OCI-LY1 (cell line): ENCODE measurements at regions not wholly inside any gene's neighbourhood (a gene's known extent, or its start where the extent isn't known, plus 50 kb on each side); places are given as distances from the start of the nearest gene placed in this dataset.
A peak's percentile ranks its signal among the peaks of the same experiment; 100 is the strongest.

Source experiments
- H2AFZ ChIP-seq: fragments of 200-600 bp; sonication (generic), shearing (Covaris generic); 2 replicates; pipeline ENCODE4 v1.6.0; 2014; ENCODE audit warnings: antibody characterized with exemption, mild to moderate bottlenecking, low read length
- H3F3A ChIP-seq: fragments of 200-600 bp; sonication (generic), shearing (Covaris generic); 2 replicates; pipeline ENCODE4 v1.6.0; 2014; ENCODE audit warnings: mild to moderate bottlenecking, antibody characterized with exemption, low read length, moderate library complexity; ENCODE audit not compliant: insufficient read depth
- H3K27ac ChIP-seq: fragments of 200-600 bp; sonication (generic); 2 replicates; pipeline ENCODE4 v1.5.1; 2014; ENCODE audit warnings: low read length, mixed run types, mild to moderate bottlenecking, low read depth; ENCODE audit not compliant: poor library complexity, severe bottlenecking
- H3K27me3 ChIP-seq: fragments of 200-600 bp; sonication (generic); 2 replicates; pipeline ENCODE4 v1.6.0; 2014; ENCODE audit warnings: antibody characterized with exemption, mild to moderate bottlenecking, low read length, moderate library complexity; ENCODE audit not compliant: insufficient read depth
- H3K36me3 ChIP-seq: fragments of 200-600 bp; sonication (generic); 2 replicates; pipeline ENCODE4 v1.6.1; 2014; ENCODE audit warnings: mild to moderate bottlenecking, antibody characterized with exemption, low read length, moderate library complexity, mixed read lengths; ENCODE audit not compliant: insufficient read depth
- H3K4me1 ChIP-seq: fragments of 200-600 bp; sonication (generic); 2 replicates; pipeline ENCODE4 v1.5.1; 2014; ENCODE audit warnings: mild to moderate bottlenecking, low read length, moderate library complexity; ENCODE audit not compliant: insufficient read depth, severe bottlenecking
- H3K4me2 ChIP-seq: fragments of 200-600 bp; sonication (generic), shearing (Covaris generic); 2 replicates; pipeline ENCODE4 v1.6.1; 2014; ENCODE audit warnings: low read length
- H3K4me3 ChIP-seq: fragments of 200-600 bp; sonication (generic); 2 replicates; pipeline ENCODE4 v1.5.1; 2014; ENCODE audit warnings: low read length, low read depth, mild to moderate bottlenecking, mixed read lengths; ENCODE audit not compliant: poor library complexity, severe bottlenecking
- H3K79me2 ChIP-seq: fragments of 200-600 bp; shearing (Covaris generic); 2 replicates; pipeline ENCODE4 v1.6.1; 2016; ENCODE audit warnings: mixed run types, low read length, mixed read lengths; ENCODE audit not compliant: insufficient read depth
- H3K9ac ChIP-seq: fragments of 200-600 bp; sonication (generic), shearing (Covaris generic); 2 replicates; pipeline ENCODE4 v1.6.1; 2014; ENCODE audit warnings: mild to moderate bottlenecking, low read length, mixed read lengths
- H3K9me2 ChIP-seq: fragments of 200-600 bp; sonication (generic), shearing (Covaris generic); 2 replicates; pipeline ENCODE4 v1.6.1; 2014; ENCODE audit warnings: low read depth, mild to moderate bottlenecking, low read length, mixed read lengths
- H3K9me3 ChIP-seq: fragments of 200-600 bp; shearing (Covaris generic); 2 replicates; pipeline ENCODE4 v1.6.1; 2014; ENCODE audit warnings: low read length, mixed read lengths
- H4K20me1 ChIP-seq: fragments of 200-600 bp; sonication (generic), shearing (Covaris generic); 2 replicates; pipeline ENCODE4 v1.6.0; 2016; ENCODE audit warnings: mild to moderate bottlenecking, low read length; ENCODE audit not compliant: insufficient read depth
- CTCF ChIP-seq: fragments of 200-600 bp; sonication (generic), shearing (Covaris generic); IDR thresholded peaks from 2 replicates; pipeline ENCODE4 v1.5.1; 2017; ENCODE audit warnings: mild to moderate bottlenecking, antibody characterized with exemption, low read length, moderate library complexity, mixed read lengths
- EZH2 ChIP-seq: fragments of 200-600 bp; sonication (generic), shearing (Covaris generic); IDR thresholded peaks from 2 replicates; pipeline ENCODE4 v1.8.0; 2017; ENCODE audit warnings: borderline replicate concordance, mixed run types, mild to moderate bottlenecking, antibody characterized with exemption, low read length, moderate library complexity, mixed read lengths

GRCh38 chr18:28363124-28363523 lies 186.2 kb upstream of the CDH2 start:
- TF ChIP-seq EZH2 = no peak
- no peak for TF ChIP-seq CTCF
- no peaks in the 10 kb centered on the region for H3K4me1 ChIP-seq
- no peaks in the 10 kb centered on the region for H3K9me3 ChIP-seq

GRCh38 chr18:28359176-28359575 lies 182.2 kb upstream of the CDH2 start:
- Histone ChIP-seq H3K4me1 (no peaks in the 10 kb centered on the region), H3K36me3 (no peaks in the 10 kb centered on the region), H3K4me2 (no peak overlapping the region), H3K27ac (no peak overlapping the region), H4K20me1 (no peaks in the 10 kb centered on the region), H3K9me3 (no peaks in the 10 kb centered on the region), H3K27me3 (no peaks in the 10 kb centered on the region), H3K79me2 (no peaks in the 10 kb centered on the region), H3F3A (no peaks in the 10 kb centered on the region), H2AFZ (no peak overlapping the region), H3K9ac (no peak overlapping the region), H3K9me2 (no peaks in the 10 kb centered on the region), H3K4me3 (no peak overlapping the region)
- no peak for TF ChIP-seq EZH2
- TF ChIP-seq CTCF = no peak

More at GRCh38 chr18:28363124-28363523, 186.2 kb upstream of the CDH2 start:
- Histone ChIP-seq H2AFZ (no peak overlapping the region), H3K27me3 (no peaks in the 10 kb centered on the region), H3K79me2 (no peaks in the 10 kb centered on the region), H3K4me2 (no peak overlapping the region), H3K9me2 (no peaks in the 10 kb centered on the region), H3K9ac (no peak overlapping the region), H3K4me3 (no peak overlapping the region), H3K27ac (no peak overlapping the region), H4K20me1 (no peaks in the 10 kb centered on the region), H3F3A (no peaks in the 10 kb centered on the region), H3K36me3 (no peaks in the 10 kb centered on the region)

GRCh38 chr18:28357766-28358401 lies 181.0 kb upstream of the CDH2 start:
- no peaks in the 10 kb centered on the region for H3K4me1 ChIP-seq
- H3K9ac ChIP-seq = no peak overlapping the region
- H3K27me3 ChIP-seq = no peaks in the 10 kb centered on the region
- H2AFZ ChIP-seq = no peak overlapping the region
- H3K4me2 ChIP-seq = no peak overlapping the region
- no peaks in the 10 kb centered on the region for H3F3A ChIP-seq
- no peaks in the 10 kb centered on the region for H3K9me3 ChIP-seq
- no peaks in the 10 kb centered on the region for H4K20me1 ChIP-seq
- no peak overlapping the region for H3K27ac ChIP-seq
- no peaks in the 10 kb centered on the region for H3K79me2 ChIP-seq
- H3K4me3 ChIP-seq = no peak overlapping the region
- no peak for TF ChIP-seq EZH2
- 0 out of 2 replicates have a peak, but pooled peaks have one; percentile 6 for TF ChIP-seq CTCF
- no peaks in the 10 kb centered on the region for H3K9me2 ChIP-seq
- no peaks in the 10 kb centered on the region for H3K36me3 ChIP-seq
